GM18517 (cell line): ENCODE measurements at regions not wholly inside any gene's neighbourhood (a gene's known extent, or its start where the extent isn't known, plus 50 kb on each side); places are given as distances from the start of the nearest gene placed in this dataset.
"Not testable (repeated sequence)": the region's sequence is repeated elsewhere in the genome, so short reads cannot be mapped to it uniquely, and the experiment has no call there.

Source experiments
- ATAC-seq: cut with Tn5 transposase; IDR thresholded peaks from one replicate; pipeline ENCODE4 v1.9.1; 2021; ENCODE audit warnings: mild to moderate bottlenecking, moderate library complexity; ENCODE audit not compliant: unreplicated experiment

- no peak for ATAC-seq
Observed at GRCh38 chr2:8120506-8120860, 561.4 kb upstream of the ID2 start.

DNA sequence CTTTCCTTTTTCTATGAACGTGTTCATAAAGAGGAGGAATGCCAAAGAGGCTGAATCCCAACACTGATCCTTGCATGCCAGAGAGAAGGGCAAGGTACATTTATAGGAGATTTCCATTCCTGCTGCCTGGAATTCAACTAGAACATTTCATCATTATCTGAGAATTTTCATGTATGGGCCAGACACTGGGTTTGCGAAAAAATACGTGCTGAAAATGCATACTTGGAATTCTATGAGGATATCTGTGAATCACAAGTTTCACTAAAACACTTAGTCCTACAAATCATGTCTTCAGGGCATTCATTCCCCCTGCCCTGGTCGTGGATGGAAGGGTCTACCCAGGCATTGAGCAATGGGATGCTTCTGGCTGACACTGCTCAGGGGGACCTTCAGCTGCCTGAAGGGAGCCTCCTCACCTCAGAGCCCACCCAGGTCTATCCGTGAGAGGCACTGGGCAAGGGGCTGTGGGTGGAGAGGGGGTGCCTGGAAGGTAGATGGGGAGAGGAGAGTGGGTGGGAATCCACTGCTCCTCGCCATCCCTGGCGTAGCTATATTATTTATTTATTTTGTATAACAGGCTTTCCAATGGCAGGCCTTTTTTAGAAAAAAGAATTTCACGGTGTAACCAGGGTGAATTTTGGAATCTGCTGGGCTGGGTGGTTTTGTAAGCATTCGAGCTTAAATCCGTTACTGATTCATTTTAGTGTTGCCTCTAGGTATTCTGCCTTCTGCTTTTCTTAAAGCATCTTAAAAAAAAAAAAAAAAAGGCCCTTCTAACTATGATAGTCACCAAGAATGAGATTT is 560.6 kb upstream of the ID2 start:
- ATAC-seq = no peak

- ATAC-seq = no peak
Observed at GRCh38 chr2:8121826-8122513, 559.9 kb upstream of the ID2 start.

GRCh38 chr2:8122520-8122919 is 559.3 kb upstream of the ID2 start:
- ATAC-seq = no peak

DNA sequence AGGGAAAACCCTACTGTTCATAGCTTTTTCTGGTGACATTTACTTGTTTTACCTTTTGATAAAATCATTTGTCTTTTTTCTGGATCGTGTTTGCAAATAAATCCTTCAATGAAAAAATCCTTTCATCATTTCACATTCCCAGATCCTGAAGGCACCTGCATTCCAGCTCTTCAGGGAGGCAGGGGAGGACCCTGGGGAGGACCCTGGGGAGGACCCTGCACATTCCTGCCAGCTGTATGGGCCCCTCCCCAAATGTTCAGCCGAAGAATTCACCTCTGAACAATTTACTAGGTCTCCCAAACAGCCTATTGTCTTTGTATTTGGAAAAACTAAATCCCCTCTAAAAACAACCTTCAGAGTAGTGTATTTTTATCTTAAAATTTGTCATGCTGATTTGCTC is 558.4 kb upstream of the ID2 start:
- ATAC-seq = no peak

GRCh38 chr2:8125741-8126711 is 555.8 kb upstream of the ID2 start:
- no peak for ATAC-seq

GRCh38 chr2:8126783-8127182 is 555.1 kb upstream of the ID2 start:
- ATAC-seq = no peak

GRCh38 chr2:8131423-8131822 is 550.4 kb upstream of the ID2 start:
- ATAC-seq = not testable (repeated sequence)

GRCh38 chr2:8132351-8132831 is 549.5 kb upstream of the ID2 start:
- ATAC-seq = no peak

- no peak for ATAC-seq
Observed at GRCh38 chr2:8132879-8133278, 549.0 kb upstream of the ID2 start.

- no peak for ATAC-seq
Observed at GRCh38 chr2:8133363-8133762, 548.5 kb upstream of the ID2 start.

- no peak for ATAC-seq
Observed at GRCh38 chr2:8133913-8134472, 547.9 kb upstream of the ID2 start.

DNA sequence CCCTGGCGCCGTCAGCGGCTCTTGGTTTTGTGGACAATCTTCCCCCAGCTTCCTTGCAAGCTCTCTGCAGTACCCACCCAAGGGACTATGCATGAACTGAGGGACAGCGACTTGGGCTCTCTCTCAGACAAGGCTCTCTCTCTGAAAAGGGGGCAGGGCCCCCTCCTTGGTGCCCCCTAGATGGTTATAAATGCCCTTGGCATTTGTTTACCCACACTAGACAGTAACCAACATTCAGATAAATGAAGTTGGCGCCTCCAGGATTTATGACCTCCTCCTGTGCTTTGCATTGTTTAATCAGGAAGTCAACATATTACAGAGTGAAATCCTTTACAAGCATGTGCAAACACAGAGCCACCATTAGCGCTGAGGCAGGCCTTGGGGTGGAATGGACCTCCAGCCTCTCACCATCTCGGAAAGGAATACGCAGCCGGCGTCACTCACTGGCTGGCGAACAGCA is 547.4 kb upstream of the ID2 start:
- ATAC-seq = no peak

GRCh38 chr2:8134985-8135682 is 546.7 kb upstream of the ID2 start:
- no peak for ATAC-seq

DNA sequence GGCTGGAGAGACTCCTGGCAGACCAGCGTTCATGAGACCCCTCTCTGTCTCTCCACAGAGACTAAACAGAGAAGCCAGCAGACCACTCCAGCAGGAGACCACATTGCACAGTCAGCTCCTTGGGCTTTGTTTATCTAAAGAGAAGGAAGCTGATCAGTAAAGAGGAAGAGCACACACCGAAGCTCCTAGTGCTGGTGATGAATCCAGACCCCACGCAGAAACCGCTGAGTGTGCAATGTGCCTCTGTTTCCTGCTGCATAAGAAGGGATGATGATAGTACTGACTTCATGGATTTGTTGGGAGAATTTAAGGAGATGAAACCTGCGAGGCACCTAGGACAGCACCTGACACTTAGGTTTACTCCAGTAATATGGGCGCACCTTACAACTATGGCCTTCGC is 544.1 kb upstream of the ID2 start:
- ATAC-seq = no peak

DNA sequence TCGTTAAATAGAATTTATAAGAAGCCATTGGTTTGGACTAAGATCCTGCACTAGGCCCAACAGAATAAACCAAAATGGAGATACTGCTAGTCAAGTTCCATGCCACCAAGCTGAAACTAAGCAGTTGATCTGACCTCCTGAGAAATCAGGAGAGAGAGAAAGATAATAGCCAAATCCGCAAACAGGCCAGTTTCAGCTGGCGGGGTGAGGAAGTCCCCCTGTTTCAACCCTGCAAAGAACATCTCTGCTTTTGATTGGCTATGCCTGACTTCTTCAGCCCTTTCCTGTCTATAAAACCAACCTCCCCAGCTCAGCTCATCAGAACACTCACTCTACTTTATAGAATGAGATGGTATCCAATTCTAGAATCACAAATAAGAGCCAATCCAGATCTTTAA is 543.3 kb upstream of the ID2 start:
- ATAC-seq = no peak

DNA sequence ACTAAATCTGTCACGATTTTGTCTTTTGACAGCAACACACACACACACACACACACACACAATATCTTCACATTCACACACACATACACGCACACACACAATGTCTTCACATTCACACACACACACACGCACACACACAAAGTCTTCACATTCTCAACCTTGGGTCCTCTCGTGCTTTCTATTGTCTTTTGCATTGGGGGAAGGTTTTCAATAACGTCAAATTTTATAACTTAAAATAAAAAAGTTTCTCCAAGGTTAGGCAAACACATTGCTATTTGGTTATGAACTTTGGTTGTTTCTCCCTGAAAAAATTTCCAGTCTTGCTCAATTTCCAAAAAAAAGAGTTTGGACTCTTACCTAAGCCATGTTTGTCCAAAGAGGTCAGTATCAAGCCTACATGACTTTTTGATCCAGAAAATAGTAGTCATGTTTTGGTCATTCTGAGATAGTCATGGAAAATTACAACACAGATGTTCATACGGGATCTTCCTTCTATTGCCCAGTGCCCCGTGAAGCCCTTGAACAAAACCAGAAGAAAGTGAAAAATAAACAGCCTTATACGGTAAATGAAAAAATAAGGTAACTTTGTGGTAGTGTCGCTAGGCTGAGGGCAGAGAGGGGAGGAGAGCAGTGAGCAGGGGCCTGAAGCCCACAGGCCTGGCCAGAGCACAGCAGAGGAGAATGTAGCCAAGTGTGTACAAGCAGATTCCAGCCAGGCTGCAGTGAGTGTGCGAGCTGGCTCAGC is 542.8 kb upstream of the ID2 start:
- ATAC-seq = no peak

GRCh38 chr2:8139668-8140200 is 542.1 kb upstream of the ID2 start:
- no peak for ATAC-seq

DNA sequence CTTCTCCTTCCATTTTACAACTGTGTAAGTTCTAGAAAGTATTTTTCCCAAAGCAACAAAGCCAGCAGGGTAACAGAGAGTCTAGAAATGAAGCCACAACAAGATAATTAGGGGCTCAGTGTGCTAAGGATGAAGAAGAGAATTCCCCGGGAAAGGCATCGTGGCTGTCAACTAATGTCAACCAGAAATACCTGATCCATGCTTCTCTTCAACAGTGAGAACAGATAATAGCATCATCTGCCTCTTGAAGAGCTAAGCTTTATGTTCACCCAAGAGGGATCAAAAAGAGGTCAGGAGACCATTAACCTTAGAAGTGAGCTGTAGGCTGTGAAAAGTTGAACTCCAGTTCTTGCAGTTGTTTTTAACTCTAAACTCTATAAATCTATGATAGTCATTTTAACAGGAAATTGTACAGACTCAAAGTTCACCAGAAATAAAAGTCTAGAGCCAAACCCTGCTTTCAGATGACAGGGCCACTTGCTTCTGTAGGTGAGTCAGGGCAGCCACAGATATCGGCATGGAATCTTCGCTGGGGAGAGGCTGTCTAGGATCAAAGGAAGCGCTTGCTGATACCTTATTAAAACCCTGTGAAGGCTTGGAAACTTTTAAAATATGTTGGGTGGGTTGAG is 540.7 kb upstream of the ID2 start:
- no peak for ATAC-seq
